B cell (primary cell): ENCODE measurements at regions not wholly inside any gene's neighbourhood (a gene's known extent, or its start where the extent isn't known, plus 50 kb on each side); places are given as distances from the start of the nearest gene placed in this dataset.

Source experiments
- CTCF ChIP-seq: fragments of 200-600 bp; IDR thresholded peaks from one replicate; pipeline ENCODE4 v1.8.0; 2022; ENCODE audit warnings: antibody characterized with exemption, mild to moderate bottlenecking
- EZH2 ChIP-seq: IDR thresholded peaks from 2 replicates; pipeline ENCODE4 v1.6.1; 2012; ENCODE audit warnings: borderline replicate concordance, low read depth, mild to moderate bottlenecking, moderate library complexity, low read length; ENCODE audit not compliant: insufficient read depth, poor library complexity, severe bottlenecking

GRCh38 chr2:220282236-220282635, 654.8 kb downstream of the SLC4A3 start:
- TF ChIP-seq CTCF: no peak
- no peak for TF ChIP-seq EZH2
